HCT116 (cell line): ENCODE measurements at regions not wholly inside any gene's neighbourhood (a gene's known extent, or its start where the extent isn't known, plus 50 kb on each side); places are given as distances from the start of the nearest gene placed in this dataset.

Experiments used
- ATAC-seq: fragments of 200-7000 bp; cut with Tn5 transposase; 2 replicates; pipeline ENCODE4 v1.9.1; 2020; ENCODE audit warnings: mild to moderate bottlenecking, moderate library complexity
- BruUV-seq: library from RNA; stranded (reverse); fragments of 400-500 nt; replicated peaks from 2 replicates; lab custom pipeline; 2021; lab: Mats Ljungman, UMichigan
- CTCF ChIA-PET: fragments of 300-600 bp; sonication (Branson Sonifier 250); formaldehyde crosslinking; loops from one replicate; lab custom pipeline; 2021; ENCODE audit warnings: antibody characterized with exemption; lab: Charles Lee
- POLR2A ChIA-PET: fragments of 300-600, 350-600 bp; sonication (Branson Sonifier 250); formaldehyde crosslinking; loops from one replicate; lab custom pipeline; 2021; ENCODE audit warnings: antibody characterized with exemption; lab: Charles Lee
- RAD21 ChIA-PET, 2 experiments: fragments of 300-600 bp; sonication (Branson Sonifier 250); formaldehyde crosslinking; loops; one replicate each; lab custom pipeline; 2023; ENCODE audit warnings: low total read pairs in 2 of 2; ENCODE audit not compliant: uncharacterized antibody in 2 of 2, unreplicated experiment in 2 of 2, low non-redundant PET in 1 of 2; lab: Charles Lee
- DNase-seq: peaks from one replicate; pipeline ENCODE4 v3.0.0-alpha.2; 2010; ENCODE audit warnings: low read depth, low spot score
- H2AFZ ChIP-seq: fragments of 200-600 bp; shearing (Covaris generic), sonication (generic); 2 replicates; pipeline ENCODE4 v1.6.1; 2017; ENCODE audit warnings: low read depth, mixed run types, mixed read lengths, antibody characterized with exemption, low read length; ENCODE audit not compliant: poor library complexity, severe bottlenecking
- H3K27ac ChIP-seq: 2 replicates; pipeline ENCODE4 v1.5.1; 2012; ENCODE audit warnings: low read depth, low read length
- H3K27me3 ChIP-seq: fragments of 200-600 bp; sonication (generic); 2 replicates; pipeline ENCODE4 v1.6.1; 2016; ENCODE audit warnings: mixed run types, low read length, mixed read lengths; ENCODE audit not compliant: insufficient read depth
- H3K36me3 ChIP-seq, 2 experiments: fragments of 200-500 bp in 1 of 2; fragments of 200-600 bp in 1 of 2; sonication (Bioruptor generic) in 1 of 2; sonication (generic) in 1 of 2; 2 replicates each; pipeline versions ENCODE4 v1.5.1 to v1.6.1; 2014 to 2016; ENCODE audit warnings: low read length in 2 of 2, inconsistent platforms in 1 of 2, mixed read lengths in 1 of 2, mixed run types in 1 of 2; ENCODE audit not compliant: insufficient read depth in 2 of 2, control insufficient read depth in 1 of 2
- H3K4me1 ChIP-seq, 2 experiments: fragments of 200-600 bp in 1 of 2; sonication (generic) in 1 of 2; 2 replicates each; pipeline versions ENCODE4 v1.5.1 to v1.6.1; 2012 to 2017; ENCODE audit warnings: low read length in 2 of 2, inconsistent platforms in 1 of 2, mild to moderate bottlenecking in 1 of 2, mixed read lengths in 1 of 2, mixed run types in 1 of 2, moderate library complexity in 1 of 2; ENCODE audit not compliant: insufficient read depth in 2 of 2, control insufficient read depth in 1 of 2
- H3K4me2 ChIP-seq: fragments of 200-600 bp; sonication (generic); 2 replicates; pipeline ENCODE4 v1.6.1; 2017; ENCODE audit warnings: mixed run types, low read length, mixed read lengths
- H3K4me3 ChIP-seq, 2 experiments: fragments of 200-600 bp in 1 of 2; sonication (generic) in 1 of 2; replicated peaks in 1 of 2; 2 replicates each; pipeline ENCODE4 v1.5.1; 2011 to 2016; ENCODE audit warnings: low read length in 2 of 2, control low read depth in 1 of 2, low read depth in 1 of 2, mild to moderate bottlenecking in 1 of 2, mixed read lengths in 1 of 2, mixed run types in 1 of 2
- H3K79me2 ChIP-seq: fragments of 200-600 bp; sonication (generic); 2 replicates; pipeline ENCODE4 v1.6.1; 2017; ENCODE audit warnings: mild to moderate bottlenecking, mixed run types, low read length, moderate library complexity, mixed read lengths; ENCODE audit not compliant: insufficient read depth
- H3K9ac ChIP-seq: fragments of 200-600 bp; sonication (generic); 2 replicates; pipeline ENCODE4 v1.6.1; 2016; ENCODE audit warnings: low read length, mixed read lengths
- H3K9me2 ChIP-seq: fragments of 200-600 bp; sonication (generic), shearing (Covaris generic); 2 replicates; pipeline ENCODE4 v1.6.1; 2017; ENCODE audit warnings: mixed run types, mild to moderate bottlenecking, moderate library complexity; ENCODE audit not compliant: insufficient read depth
- H3K9me3 ChIP-seq, 2 experiments: fragments of 200-500 bp in 1 of 2; fragments of 200-600 bp in 1 of 2; sonication (Bioruptor generic) in 1 of 2; sonication (generic) in 1 of 2; 2 replicates each; pipeline ENCODE4 v1.6.1; 2014 to 2017; ENCODE audit warnings: low read length in 2 of 2, mixed read lengths in 2 of 2, inconsistent platforms in 1 of 2, low read depth in 1 of 2, mild to moderate bottlenecking in 1 of 2, mixed run types in 1 of 2, moderate library complexity in 1 of 2; ENCODE audit not compliant: control insufficient read depth in 1 of 2, insufficient read depth in 1 of 2
- H4K20me1 ChIP-seq: fragments of 200-600 bp; sonication (generic), shearing (Covaris generic); 2 replicates; pipeline ENCODE4 v1.6.1; 2017; ENCODE audit warnings: mixed run types, mild to moderate bottlenecking, moderate library complexity; ENCODE audit not compliant: insufficient read depth
- SP1 ChIP-seq: IDR thresholded peaks from 2 replicates; pipeline ENCODE4 v1.6.1; 2012; ENCODE audit warnings: low read depth
- ZNF274 ChIP-seq: fragments of 200-500 bp; sonication (Bioruptor generic); IDR thresholded peaks from 2 replicates; pipeline ENCODE4 v1.6.1; 2014; ENCODE audit warnings: mild to moderate bottlenecking, low read depth, low read length, inconsistent platforms
- intact Hi-C: fragments of 100-400 bp; cut with micrococcal nuclease; formaldehyde crosslinking; loops from 2 replicates; pipeline ENCODE4 v1.10.0; 2022
- TF ChIP-seq, protein P1 (sequence below): IDR thresholded peaks from 2 replicates; pipeline ENCODE4 v1.6.1; 2012
- TF ChIP-seq, protein P2 (sequence below): IDR thresholded peaks from 2 replicates; pipeline ENCODE4 v1.6.1; 2012
- TF ChIP-seq, protein P3 (sequence below): IDR thresholded peaks from 2 replicates; pipeline ENCODE4 v1.6.1; 2011; ENCODE audit warnings: mild to moderate bottlenecking, low read length, moderate library complexity; ENCODE audit not compliant: insufficient replicate concordance; ENCODE audit errors: extremely low read depth

DNA sequence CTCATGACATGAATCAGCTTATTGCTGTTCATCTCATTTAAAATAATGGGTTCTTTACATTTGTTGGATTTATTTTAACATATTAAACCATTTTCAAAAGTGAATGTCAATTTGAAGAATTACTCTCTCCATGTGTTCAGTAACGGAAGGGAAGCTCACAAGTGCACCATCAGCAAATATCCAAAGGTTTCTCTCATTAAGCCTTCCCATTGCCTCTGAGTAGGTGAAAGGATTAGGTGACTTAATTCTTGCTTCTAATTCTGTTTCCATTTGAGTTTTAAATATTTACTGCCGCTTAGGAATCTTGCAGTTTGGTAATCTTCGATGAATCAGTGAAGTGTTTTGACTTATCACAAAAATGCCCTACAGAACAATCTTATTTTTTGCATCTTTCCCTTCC is 145.1 kb upstream of the NYAP2 start:
- Histone ChIP-seq H3K9me2 (no peaks in the 10 kb centered on the region), H3K9me3 (no peaks in the 10 kb centered on the region), H3K27ac (no peak overlapping the region), H3K36me3 (no peaks in the 10 kb centered on the region), H3K4me3 (no peak overlapping the region), H3K4me2 (no peak overlapping the region), H3K4me1 (no peaks in the 10 kb centered on the region), H3K9ac (no peak overlapping the region), H2AFZ (no peak overlapping the region), H4K20me1 (no peaks in the 10 kb centered on the region), H3K79me2 (no peaks in the 10 kb centered on the region), H3K27me3 (no peaks in the 10 kb centered on the region)
- ATAC-seq (no peak), DNase-seq (no peak)
- TF ChIP-seq, protein P1, sequence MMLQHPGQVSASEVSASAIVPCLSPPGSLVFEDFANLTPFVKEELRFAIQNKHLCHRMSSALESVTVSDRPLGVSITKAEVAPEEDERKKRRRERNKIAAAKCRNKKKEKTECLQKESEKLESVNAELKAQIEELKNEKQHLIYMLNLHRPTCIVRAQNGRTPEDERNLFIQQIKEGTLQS = no peak
- TF ChIP-seq SP1 = no peak
- no TSS peak for BruUV-seq
- RAD21 ChIA-PET = no interaction called here
- intact Hi-C loops = no loop called here
- CTCF ChIA-PET = no interaction called here
- POLR2A ChIA-PET = no interaction called here

DNA sequence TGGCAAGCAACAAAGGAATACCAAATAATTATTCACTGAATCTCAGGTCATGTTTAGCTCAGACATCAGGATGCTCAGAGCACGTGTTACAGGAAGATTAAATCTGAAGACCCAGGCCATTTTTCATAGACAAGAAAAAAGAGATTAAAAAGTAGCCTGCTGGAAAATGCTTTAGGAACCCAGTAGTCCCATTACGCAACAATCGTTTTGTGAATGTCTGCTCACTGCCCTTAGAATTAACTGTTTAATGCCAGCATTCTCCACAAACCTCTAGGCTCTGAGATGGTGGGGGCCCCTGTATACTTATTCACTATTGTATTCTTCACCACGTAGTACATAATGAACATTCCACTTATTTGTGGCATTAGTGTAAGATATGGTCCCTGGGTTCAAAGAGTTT is 154.6 kb upstream of the NYAP2 start:
- no peaks in the 10 kb centered on the region for H3K79me2 ChIP-seq
- intact Hi-C loops = no loop called here
- H3K9me2 ChIP-seq = no peaks in the 10 kb centered on the region
- H3K4me3 ChIP-seq = no peak overlapping the region
- RAD21 ChIA-PET = no interaction called here
- DNase-seq = no peak
- POLR2A ChIA-PET = no interaction called here
- no peak overlapping the region for H3K27ac ChIP-seq
- H3K36me3 ChIP-seq = no peaks in the 10 kb centered on the region
- no peak overlapping the region for H3K9ac ChIP-seq
- no TSS peak for BruUV-seq
- no peak overlapping the region for H3K4me2 ChIP-seq
- CTCF ChIA-PET = no interaction called here
- H3K4me1 ChIP-seq = no peaks in the 10 kb centered on the region
- TF ChIP-seq, protein P2, sequence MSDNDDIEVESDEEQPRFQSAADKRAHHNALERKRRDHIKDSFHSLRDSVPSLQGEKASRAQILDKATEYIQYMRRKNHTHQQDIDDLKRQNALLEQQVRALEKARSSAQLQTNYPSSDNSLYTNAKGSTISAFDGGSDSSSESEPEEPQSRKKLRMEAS = no peak
- TF ChIP-seq ZNF274 = no peak
- TF ChIP-seq, protein P3, sequence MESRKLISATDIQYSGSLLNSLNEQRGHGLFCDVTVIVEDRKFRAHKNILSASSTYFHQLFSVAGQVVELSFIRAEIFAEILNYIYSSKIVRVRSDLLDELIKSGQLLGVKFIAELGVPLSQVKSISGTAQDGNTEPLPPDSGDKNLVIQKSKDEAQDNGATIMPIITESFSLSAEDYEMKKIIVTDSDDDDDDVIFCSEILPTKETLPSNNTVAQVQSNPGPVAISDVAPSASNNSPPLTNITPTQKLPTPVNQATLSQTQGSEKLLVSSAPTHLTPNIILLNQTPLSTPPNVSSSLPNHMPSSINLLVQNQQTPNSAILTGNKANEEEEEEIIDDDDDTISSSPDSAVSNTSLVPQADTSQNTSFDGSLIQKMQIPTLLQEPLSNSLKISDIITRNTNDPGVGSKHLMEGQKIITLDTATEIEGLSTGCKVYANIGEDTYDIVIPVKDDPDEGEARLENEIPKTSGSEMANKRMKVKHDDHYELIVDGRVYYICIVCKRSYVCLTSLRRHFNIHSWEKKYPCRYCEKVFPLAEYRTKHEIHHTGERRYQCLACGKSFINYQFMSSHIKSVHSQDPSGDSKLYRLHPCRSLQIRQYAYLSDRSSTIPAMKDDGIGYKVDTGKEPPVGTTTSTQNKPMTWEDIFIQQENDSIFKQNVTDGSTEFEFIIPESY = no peak
- TF ChIP-seq, all 23 proteins: peak for 0
- H2AFZ ChIP-seq = no peak overlapping the region
- ATAC-seq = no peak
- H4K20me1 ChIP-seq = no peaks in the 10 kb centered on the region
- no peaks in the 10 kb centered on the region for H3K9me3 ChIP-seq
- H3K27me3 ChIP-seq = no peaks in the 10 kb centered on the region
